Right atrium auricular region (tissue), 2 donors: ENCODE measurements at regions not wholly inside any gene's neighbourhood (a gene's known extent, or its start where the extent isn't known, plus 50 kb on each side); places are given as distances from the start of the nearest gene placed in this dataset.

Experiments
- DNase-seq: peaks from one replicate; pipeline ENCODE4 v3.0.0-alpha.2; 2019; ENCODE audit warnings: low spot score
- H3K27ac ChIP-seq, 2 donors: fragments of 200-600 bp; sonication (generic); 1 replicate in 1 of 2; 2 replicates in 1 of 2; pipeline ENCODE4 v1.5.1; 2016 to 2019
- H3K27me3 ChIP-seq, 2 donors: fragments of 200-600 bp; sonication (generic); one replicate each; pipeline versions ENCODE4 v1.5.1 to v1.6.0; 2017 to 2019
- H3K36me3 ChIP-seq: fragments of 200-600 bp; sonication (generic); one replicate; pipeline ENCODE4 v1.5.1; 2016
- H3K4me1 ChIP-seq, 2 donors: fragments of 200-600 bp; sonication (generic); one replicate each; pipeline versions ENCODE4 v1.5.1 to v1.6.0; 2017 to 2019
- H3K4me3 ChIP-seq, 2 donors: fragments of 200-600 bp; sonication (generic); 1 replicate in 1 of 2; 2 replicates in 1 of 2; pipeline ENCODE4 v1.5.1; 2017 to 2019; ENCODE audit warnings: mild to moderate bottlenecking in 1 of 2, moderate library complexity in 1 of 2
- H3K9me3 ChIP-seq, 2 donors: fragments of 200-600 bp; sonication (generic); one replicate each; pipeline ENCODE4 v1.5.1; 2019
- TF ChIP-seq, protein P1 (sequence below), 2 donors: fragments of 200-600 bp; sonication (generic); IDR thresholded peaks; one replicate each; pipeline ENCODE4 v1.5.1; 2019; ENCODE audit warnings: antibody characterized with exemption in 2 of 2

GRCh38 chr12:60522684-60523400, 927.0 kb downstream of the SLC16A7 start:
- TF ChIP-seq, protein P1, sequence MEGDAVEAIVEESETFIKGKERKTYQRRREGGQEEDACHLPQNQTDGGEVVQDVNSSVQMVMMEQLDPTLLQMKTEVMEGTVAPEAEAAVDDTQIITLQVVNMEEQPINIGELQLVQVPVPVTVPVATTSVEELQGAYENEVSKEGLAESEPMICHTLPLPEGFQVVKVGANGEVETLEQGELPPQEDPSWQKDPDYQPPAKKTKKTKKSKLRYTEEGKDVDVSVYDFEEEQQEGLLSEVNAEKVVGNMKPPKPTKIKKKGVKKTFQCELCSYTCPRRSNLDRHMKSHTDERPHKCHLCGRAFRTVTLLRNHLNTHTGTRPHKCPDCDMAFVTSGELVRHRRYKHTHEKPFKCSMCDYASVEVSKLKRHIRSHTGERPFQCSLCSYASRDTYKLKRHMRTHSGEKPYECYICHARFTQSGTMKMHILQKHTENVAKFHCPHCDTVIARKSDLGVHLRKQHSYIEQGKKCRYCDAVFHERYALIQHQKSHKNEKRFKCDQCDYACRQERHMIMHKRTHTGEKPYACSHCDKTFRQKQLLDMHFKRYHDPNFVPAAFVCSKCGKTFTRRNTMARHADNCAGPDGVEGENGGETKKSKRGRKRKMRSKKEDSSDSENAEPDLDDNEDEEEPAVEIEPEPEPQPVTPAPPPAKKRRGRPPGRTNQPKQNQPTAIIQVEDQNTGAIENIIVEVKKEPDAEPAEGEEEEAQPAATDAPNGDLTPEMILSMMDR (IDR thresholded peaks at IDR 0.05): no peak
- no peaks in the 10 kb centered on the region for H3K27me3 ChIP-seq
- no peaks in the 10 kb centered on the region for H3K36me3 ChIP-seq

DNA sequence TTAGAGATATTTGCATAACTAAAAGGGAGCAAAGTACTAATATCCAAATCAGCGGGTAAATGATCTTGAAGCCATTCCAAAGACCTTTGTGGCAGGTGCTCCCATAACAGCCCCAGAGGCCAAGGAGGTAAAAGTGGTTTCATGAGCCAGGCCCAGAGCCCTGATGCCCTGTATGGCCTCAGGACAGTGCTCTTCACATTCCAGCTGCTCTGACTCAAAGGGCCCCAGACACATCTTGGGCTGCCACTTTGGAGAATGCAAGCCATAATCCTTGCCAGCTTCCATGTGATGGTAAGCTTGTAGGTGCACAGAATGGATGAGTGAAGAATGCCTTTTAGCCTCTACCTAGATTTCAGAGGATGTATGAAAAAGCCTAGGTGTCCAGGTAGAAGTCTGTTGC, 933.4 kb downstream of the SLC16A7 start:
- no peaks in the 10 kb centered on the region for H3K4me1 ChIP-seq
- H3K27ac ChIP-seq: no peak overlapping the region
- no peaks in the 10 kb centered on the region for H3K9me3 ChIP-seq
- H3K4me3 ChIP-seq: no peak overlapping the region
- H3K36me3 ChIP-seq: no peaks in the 10 kb centered on the region
- TF ChIP-seq, protein P1 (IDR thresholded peaks at IDR 0.05): no peak
- H3K27me3 ChIP-seq: no peaks in the 10 kb centered on the region
- DNase-seq: no peak

More at GRCh38 chr12:60522684-60523400, 927.0 kb downstream of the SLC16A7 start:
- Histone ChIP-seq H3K4me3 (no peak overlapping the region), H3K4me1 (no peaks in the 10 kb centered on the region), H3K9me3 (peaks cover 0 to 5% of the 10 kb centered on the region in 2 donors), H3K27ac (no peak overlapping the region)
- no peak for DNase-seq

- no peaks in the 10 kb centered on the region for H3K4me1 ChIP-seq
- H3K27ac ChIP-seq: no peak overlapping the region
- no peaks in the 10 kb centered on the region for H3K27me3 ChIP-seq
- H3K4me3 ChIP-seq: no peak overlapping the region
- no peaks in the 10 kb centered on the region for H3K36me3 ChIP-seq
- TF ChIP-seq, protein P1 (IDR thresholded peaks at IDR 0.05): no peak
- no peak for DNase-seq
- H3K9me3 ChIP-seq: no peaks in the 10 kb centered on the region
These were observed 933.9 kb downstream of the SLC16A7 start for GRCh38 chr12:60529723-60530122.

DNA sequence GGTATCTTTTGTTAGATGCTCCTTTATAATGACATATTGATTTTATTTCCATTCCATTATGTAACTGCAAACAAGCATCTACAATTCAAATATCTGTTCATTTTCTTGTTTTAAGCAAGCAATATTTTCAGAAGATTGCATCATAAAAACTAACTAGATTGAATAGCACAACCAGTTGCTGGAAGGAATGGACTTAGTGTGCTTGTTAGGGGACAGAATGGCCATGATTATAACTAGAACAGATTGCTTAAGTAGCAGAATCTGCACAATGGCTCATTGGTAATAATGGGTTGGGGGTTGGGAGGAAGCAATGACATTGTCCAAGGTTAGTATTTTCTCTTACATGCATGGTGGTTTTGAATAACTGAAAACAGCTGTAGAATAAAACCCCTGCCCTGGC, 939.5 kb downstream of the SLC16A7 start:
- Histone ChIP-seq H3K9me3 (no peaks in the 10 kb centered on the region), H3K4me3 (no peak overlapping the region), H3K4me1 (no peaks in the 10 kb centered on the region), H3K36me3 (no peaks in the 10 kb centered on the region), H3K27ac (no peak overlapping the region), H3K27me3 (no peaks in the 10 kb centered on the region)
- TF ChIP-seq, protein P1 (IDR thresholded peaks at IDR 0.05): no peak
- DNase-seq: no peak

- Histone ChIP-seq H3K27me3 (no peaks in the 10 kb centered on the region), H3K4me1 (no peaks in the 10 kb centered on the region), H3K36me3 (no peaks in the 10 kb centered on the region), H3K27ac (no peak overlapping the region), H3K4me3 (no peak overlapping the region), H3K9me3 (no peaks in the 10 kb centered on the region)
- DNase-seq: no peak
- TF ChIP-seq, protein P1 (IDR thresholded peaks at IDR 0.05): no peak
These were observed 943.8 kb downstream of the SLC16A7 start for GRCh38 chr12:60539592-60539991.

DNA sequence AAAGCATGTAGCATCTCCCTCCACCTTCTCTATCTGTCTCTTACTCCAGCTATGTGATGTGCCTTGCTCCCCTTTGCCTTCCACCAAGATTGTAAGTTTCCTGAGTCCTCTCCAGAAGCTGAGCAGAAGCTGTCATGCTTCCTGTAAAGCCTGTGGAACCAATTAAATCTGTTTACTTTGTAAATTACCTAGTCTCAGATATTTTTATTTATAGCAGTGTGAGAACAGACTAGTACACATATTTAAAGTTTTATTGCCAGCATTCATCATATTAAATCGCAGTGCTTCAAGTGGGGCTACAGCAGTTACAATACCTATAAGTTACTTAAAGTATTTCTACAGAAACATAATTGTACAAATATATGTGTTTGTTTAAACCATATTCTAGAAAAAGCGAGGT, 973.1 kb downstream of the SLC16A7 start:
- no peak for DNase-seq
- TF ChIP-seq, protein P1 (IDR thresholded peaks at IDR 0.05): no peak
- Histone ChIP-seq H3K9me3 (no peaks in the 10 kb centered on the region), H3K36me3 (no peaks in the 10 kb centered on the region), H3K4me3 (no peak overlapping the region), H3K27ac (no peak overlapping the region), H3K27me3 (no peaks in the 10 kb centered on the region), H3K4me1 (no peaks in the 10 kb centered on the region)
